ENCODE measurements at regions not wholly inside any gene's neighbourhood (a gene's known extent, or its start where the extent isn't known, plus 50 kb on each side); places are given as distances from the start of the nearest gene placed in this dataset.

GRCh38 chr1:3954170-3955169 lies 54.4 kb upstream of the C1orf174 start:
- Mint-ChIP-seq H3K27ac (no peak overlapping the region), H3K27me3 (peaks cover 11 to 65% of the 10 kb centered on the region in 2 donors), H3K4me3 (no peak overlapping the region), H3K36me3 (no peaks in the 10 kb centered on the region), H3K9me3 (no peaks in the 10 kb centered on the region), H3K4me1 (no peaks in the 10 kb centered on the region)
- peaks cover 4% of the 10 kb centered on the region for H3K27me3 ChIP-seq (ENCODE audit: insufficient read depth, low read length, poor library complexity, severe bottlenecking)
- H3K36me3 ChIP-seq (ENCODE audit: insufficient read depth, low read length): no peaks in the 10 kb centered on the region
- H3K4me3 ChIP-seq (ENCODE audit: low read length): no peak overlapping the region
- ChIA-PET POLR2A (no interaction called here), CTCF (no interaction called here)
- no peaks in the 10 kb centered on the region for H3K9me3 ChIP-seq (ENCODE audit: low read length)
- no peak for DNase-seq
- no peak overlapping the region for H3K27ac ChIP-seq (ENCODE audit: low read depth, low read length)
- no peaks in the 10 kb centered on the region for H3K4me1 ChIP-seq (ENCODE audit: insufficient read depth, low read length)

DNA sequence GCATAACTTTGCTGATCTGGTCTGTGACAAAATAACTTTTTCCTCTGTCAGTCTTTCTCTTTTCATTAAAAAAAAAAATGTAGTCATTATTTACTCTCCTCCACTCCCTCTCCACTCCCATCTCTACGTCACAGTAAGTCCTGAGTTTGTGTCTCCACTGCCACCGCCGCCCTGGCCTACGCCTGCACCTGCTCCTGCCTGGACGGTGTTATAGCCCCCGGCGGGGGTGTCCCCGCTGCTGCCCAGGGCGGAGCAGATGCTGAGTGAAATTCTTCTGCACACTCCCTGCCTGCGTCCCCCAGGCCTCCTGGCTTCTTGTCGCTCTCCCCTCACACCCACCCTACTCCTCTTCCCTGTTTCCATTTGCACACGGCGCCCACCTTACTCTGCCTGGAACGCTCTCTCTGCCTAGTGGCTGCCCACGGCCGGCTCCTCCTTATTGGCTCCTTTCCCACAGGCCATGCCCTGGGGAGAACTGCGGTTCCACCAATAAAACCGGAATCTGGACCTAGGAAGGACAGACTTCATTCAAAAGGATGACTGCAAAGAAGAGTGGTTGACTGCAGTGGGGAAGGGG lies 55.2 kb upstream of the C1orf174 start:
- Mint-ChIP-seq H3K9me3 (no peaks in the 10 kb centered on the region), H3K36me3 (no peaks in the 10 kb centered on the region), H3K27ac (no peak overlapping the region), H3K4me1 (no peaks in the 10 kb centered on the region), H3K4me3 (no peak overlapping the region), H3K27me3 (peaks cover 11 to 58% of the 10 kb centered on the region in 2 donors)
- CTCF ChIA-PET: no interaction called here
- POLR2A ChIA-PET: no interaction called here
- no peaks in the 10 kb centered on the region for H3K4me1 ChIP-seq (ENCODE audit: insufficient read depth, low read length)
- H3K27ac ChIP-seq (ENCODE audit: low read depth, low read length): no peak overlapping the region
- no peak overlapping the region for H3K4me3 ChIP-seq (ENCODE audit: low read length)
- no peaks in the 10 kb centered on the region for H3K9me3 ChIP-seq (ENCODE audit: low read length)
- no peak for DNase-seq
- H3K27me3 ChIP-seq (ENCODE audit: insufficient read depth, low read length, poor library complexity, severe bottlenecking): peaks cover 4% of the 10 kb centered on the region
- no peaks in the 10 kb centered on the region for H3K36me3 ChIP-seq (ENCODE audit: insufficient read depth, low read length)

DNA sequence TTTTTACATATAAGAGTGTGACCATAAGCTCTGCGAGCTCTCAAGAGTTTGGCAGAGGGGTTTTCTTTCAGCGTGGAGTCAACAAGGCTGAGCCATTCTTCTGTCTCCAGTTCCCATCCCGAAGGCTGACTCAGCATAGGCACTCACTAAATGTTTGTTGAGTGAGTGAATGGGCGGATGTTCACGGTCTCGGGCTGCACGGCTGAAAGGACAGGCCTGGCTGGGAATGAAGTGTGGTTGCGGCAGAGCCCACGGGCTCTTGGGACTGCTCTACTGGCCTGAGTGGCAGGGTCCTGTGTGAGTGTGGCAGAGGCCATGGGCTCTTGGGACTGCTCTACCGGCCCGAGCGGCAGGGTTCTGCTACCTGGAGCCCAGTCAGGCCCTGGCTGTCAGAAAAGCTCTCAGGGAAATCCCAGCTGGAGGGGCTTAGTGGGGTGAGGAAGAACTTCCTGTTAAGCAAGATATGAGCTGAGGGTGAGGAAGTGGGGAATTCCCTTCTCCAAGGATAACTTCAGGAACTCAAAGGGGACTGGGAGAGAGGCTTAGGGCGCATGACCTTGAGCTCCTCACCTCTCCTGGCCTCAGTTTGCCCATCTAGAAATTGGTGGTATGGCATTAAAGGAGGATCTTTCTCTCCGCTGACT lies 56.6 kb upstream of the C1orf174 start:
- POLR2A ChIA-PET: no interaction called here
- Mint-ChIP-seq H3K4me1 (no peaks in the 10 kb centered on the region), H3K27me3 (peaks cover 9 to 48% of the 10 kb centered on the region in 2 donors), H3K36me3 (no peaks in the 10 kb centered on the region), H3K9me3 (no peaks in the 10 kb centered on the region), H3K4me3 (peak overlapping the region in 1 of 7 donors; percentile 32), H3K27ac (no peak overlapping the region)
- Histone ChIP-seq H3K4me3 (ENCODE audit: low read length) (no peak overlapping the region), H3K36me3 (ENCODE audit: insufficient read depth, low read length) (no peaks in the 10 kb centered on the region), H3K27ac (ENCODE audit: low read depth, low read length) (no peak overlapping the region), H3K9me3 (ENCODE audit: low read length) (no peaks in the 10 kb centered on the region), H3K4me1 (ENCODE audit: insufficient read depth, low read length) (no peaks in the 10 kb centered on the region), H3K27me3 (ENCODE audit: insufficient read depth, low read length, poor library complexity, severe bottlenecking) (peaks cover 4% of the 10 kb centered on the region)
- CTCF ChIA-PET: no interaction called here
- no peak for DNase-seq

GRCh38 chr1:3959361-3959760 lies 59.3 kb upstream of the C1orf174 start:
- H3K9me3 ChIP-seq (ENCODE audit: low read length): no peaks in the 10 kb centered on the region
- no peak overlapping the region for H3K27ac ChIP-seq (ENCODE audit: low read depth, low read length)
- H3K27me3 Mint-ChIP-seq: peaks cover 7 to 28% of the 10 kb centered on the region in 2 donors
- no peaks in the 10 kb centered on the region for H3K4me1 ChIP-seq (ENCODE audit: insufficient read depth, low read length)
- POLR2A ChIA-PET: no interaction called here
- no peak overlapping the region for H3K4me3 ChIP-seq (ENCODE audit: low read length)
- peaks cover 4% of the 10 kb centered on the region for H3K27me3 ChIP-seq (ENCODE audit: insufficient read depth, low read length, poor library complexity, severe bottlenecking)
- no peak overlapping the region for H3K4me3 Mint-ChIP-seq
- no peaks in the 10 kb centered on the region for H3K36me3 Mint-ChIP-seq
- no peaks in the 10 kb centered on the region for H3K36me3 ChIP-seq (ENCODE audit: insufficient read depth, low read length)
- no peak overlapping the region for H3K27ac Mint-ChIP-seq
- no peaks in the 10 kb centered on the region for H3K9me3 Mint-ChIP-seq
- CTCF ChIA-PET: no interaction called here
- no peaks in the 10 kb centered on the region for H3K4me1 Mint-ChIP-seq
- DNase-seq: no peak

- ChIA-PET CTCF (no interaction called here), POLR2A (no interaction called here)
- H3K27ac ChIP-seq (ENCODE audit: low read depth, low read length): no peak overlapping the region
- Mint-ChIP-seq H3K4me3 (no peak overlapping the region), H3K27ac (no peak overlapping the region), H3K4me1 (no peaks in the 10 kb centered on the region), H3K36me3 (no peaks in the 10 kb centered on the region), H3K9me3 (no peaks in the 10 kb centered on the region), H3K27me3 (peaks cover 10 to 23% of the 10 kb centered on the region in 2 donors)
- no peaks in the 10 kb centered on the region for H3K9me3 ChIP-seq (ENCODE audit: low read length)
- no peak for DNase-seq
- H3K4me1 ChIP-seq (ENCODE audit: insufficient read depth, low read length): no peaks in the 10 kb centered on the region
- no peaks in the 10 kb centered on the region for H3K36me3 ChIP-seq (ENCODE audit: insufficient read depth, low read length)
- H3K27me3 ChIP-seq (ENCODE audit: insufficient read depth, low read length, poor library complexity, severe bottlenecking): no peaks in the 10 kb centered on the region
- no peak overlapping the region for H3K4me3 ChIP-seq (ENCODE audit: low read length)
These were observed 63.5 kb upstream of the C1orf174 start for GRCh38 chr1:3963554-3963953.

GRCh38 chr1:3965693-3966092 lies 65.6 kb upstream of the C1orf174 start:
- peaks cover 12 to 31% of the 10 kb centered on the region in 2 donors for H3K27me3 Mint-ChIP-seq
- H3K4me3 ChIP-seq (ENCODE audit: low read length): no peak overlapping the region
- H3K4me3 Mint-ChIP-seq: no peak overlapping the region
- CTCF ChIA-PET: no interaction called here
- no peak for DNase-seq
- H3K27ac Mint-ChIP-seq: no peak overlapping the region
- H3K36me3 Mint-ChIP-seq: no peaks in the 10 kb centered on the region
- peaks cover 0 to 3% (median 0%) of the 10 kb centered on the region in 5 donors for H3K9me3 Mint-ChIP-seq
- H3K27me3 ChIP-seq (ENCODE audit: insufficient read depth, low read length, poor library complexity, severe bottlenecking): no peaks in the 10 kb centered on the region
- H3K36me3 ChIP-seq (ENCODE audit: insufficient read depth, low read length): no peaks in the 10 kb centered on the region
- no peaks in the 10 kb centered on the region for H3K4me1 Mint-ChIP-seq
- H3K4me1 ChIP-seq (ENCODE audit: insufficient read depth, low read length): no peaks in the 10 kb centered on the region
- no peak overlapping the region for H3K27ac ChIP-seq (ENCODE audit: low read depth, low read length)
- no peaks in the 10 kb centered on the region for H3K9me3 ChIP-seq (ENCODE audit: low read length)
- POLR2A ChIA-PET: no interaction called here

GRCh38 chr1:3968851-3969250 lies 68.8 kb upstream of the C1orf174 start:
- Histone ChIP-seq H3K27me3 (ENCODE audit: insufficient read depth, low read length, poor library complexity, severe bottlenecking) (peaks cover 4% of the 10 kb centered on the region), H3K4me3 (ENCODE audit: low read length) (no peak overlapping the region), H3K36me3 (ENCODE audit: insufficient read depth, low read length) (no peaks in the 10 kb centered on the region), H3K9me3 (ENCODE audit: low read length) (no peaks in the 10 kb centered on the region), H3K27ac (ENCODE audit: low read depth, low read length) (no peak overlapping the region), H3K4me1 (ENCODE audit: insufficient read depth, low read length) (no peaks in the 10 kb centered on the region)
- ChIA-PET POLR2A (no interaction called here), CTCF (no interaction called here)
- H3K27me3 Mint-ChIP-seq: peaks cover 14 to 44% of the 10 kb centered on the region in 2 donors
- no peaks in the 10 kb centered on the region for H3K36me3 Mint-ChIP-seq
- no peak overlapping the region for H3K4me3 Mint-ChIP-seq
- peaks cover 0 to 3% (median 0%) of the 10 kb centered on the region in 5 donors for H3K9me3 Mint-ChIP-seq
- DNase-seq: no peak
- no peak overlapping the region for H3K27ac Mint-ChIP-seq
- no peaks in the 10 kb centered on the region for H3K4me1 Mint-ChIP-seq

DNA sequence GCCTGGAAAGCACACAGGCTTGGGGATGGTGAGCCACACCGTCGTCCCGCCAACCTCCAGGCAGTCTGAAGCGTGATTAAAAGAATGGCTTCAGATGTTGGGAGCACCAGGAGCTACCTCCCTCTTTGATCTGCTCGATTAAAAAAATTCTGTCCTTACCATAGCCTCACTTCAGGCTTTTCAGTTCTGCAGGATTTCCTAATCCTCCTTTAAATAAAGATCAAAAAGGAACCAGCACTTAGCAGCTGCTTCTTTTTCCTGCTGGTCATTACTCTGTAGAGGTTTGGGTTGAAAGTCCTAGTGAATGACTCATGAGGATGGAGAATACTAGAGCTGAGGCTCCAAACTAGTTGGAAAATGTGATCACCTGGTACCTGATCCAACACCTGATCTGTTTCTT lies 71.9 kb upstream of the C1orf174 start:
- no peaks in the 10 kb centered on the region for H3K36me3 ChIP-seq (ENCODE audit: insufficient read depth, low read length)
- no peaks in the 10 kb centered on the region for H3K4me1 ChIP-seq (ENCODE audit: insufficient read depth, low read length)
- peaks cover 0 to 3% (median 0%) of the 10 kb centered on the region in 5 donors for H3K9me3 Mint-ChIP-seq
- H3K27ac Mint-ChIP-seq: no peak overlapping the region
- no peaks in the 10 kb centered on the region for H3K36me3 Mint-ChIP-seq
- CTCF ChIA-PET: no interaction called here
- no peak overlapping the region for H3K4me3 ChIP-seq (ENCODE audit: low read length)
- POLR2A ChIA-PET: no interaction called here
- H3K27ac ChIP-seq (ENCODE audit: low read depth, low read length): no peak overlapping the region
- H3K4me3 Mint-ChIP-seq: no peak overlapping the region
- H3K9me3 ChIP-seq (ENCODE audit: low read length): no peaks in the 10 kb centered on the region
- peaks cover 13 to 46% of the 10 kb centered on the region in 2 donors for H3K27me3 Mint-ChIP-seq
- DNase-seq: no peak
- peaks cover 4% of the 10 kb centered on the region for H3K27me3 ChIP-seq (ENCODE audit: insufficient read depth, low read length, poor library complexity, severe bottlenecking)
- no peaks in the 10 kb centered on the region for H3K4me1 Mint-ChIP-seq

Measured in CD8-positive, alpha-beta memory T cell (primary cell).